HFF-Myc (cell line): ENCODE measurements at regions not wholly inside any gene's neighbourhood (a gene's known extent, or its start where the extent isn't known, plus 50 kb on each side); places are given as distances from the start of the nearest gene placed in this dataset.

ENCODE experiments used
- DNase-seq: peaks from one replicate; pipeline ENCODE4 v3.0.0-alpha.2; 2011; ENCODE audit warnings: low read depth; ENCODE audit errors: extremely low read depth
- H3K4me3 ChIP-seq: replicated peaks from 2 replicates; pipeline ENCODE4 v1.5.1; 2011; ENCODE audit warnings: low read depth, mild to moderate bottlenecking, control low read depth, low read length
- TF ChIP-seq, protein P1 (sequence below): IDR thresholded peaks from 2 replicates; pipeline ENCODE4 v1.5.1; 2012; ENCODE audit warnings: mild to moderate bottlenecking, low read depth, low read length, control low read depth; ENCODE audit errors: missing control alignments

DNA sequence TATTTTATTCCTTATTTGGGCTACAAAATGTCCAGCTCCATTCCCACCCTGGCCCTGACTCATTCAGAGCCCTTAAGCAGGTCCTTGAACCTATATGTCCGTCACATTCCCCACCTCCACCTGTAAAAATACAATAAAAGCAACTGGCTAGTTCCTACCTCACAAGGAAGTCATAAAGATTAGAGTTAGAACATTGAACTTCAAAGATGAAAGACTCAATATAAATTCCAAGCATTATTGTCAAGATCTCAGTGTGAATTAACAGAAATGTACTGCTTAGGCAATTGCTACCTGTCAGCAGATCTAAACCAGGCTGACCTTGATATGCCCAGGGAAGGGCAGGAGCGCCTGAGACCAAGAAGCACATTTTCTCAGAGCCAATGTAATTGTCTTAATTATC, 221.8 kb downstream of the ENC1 start:
- H3K4me3 ChIP-seq: no peak overlapping the region
- DNase-seq: no peak
- TF ChIP-seq, protein P1, sequence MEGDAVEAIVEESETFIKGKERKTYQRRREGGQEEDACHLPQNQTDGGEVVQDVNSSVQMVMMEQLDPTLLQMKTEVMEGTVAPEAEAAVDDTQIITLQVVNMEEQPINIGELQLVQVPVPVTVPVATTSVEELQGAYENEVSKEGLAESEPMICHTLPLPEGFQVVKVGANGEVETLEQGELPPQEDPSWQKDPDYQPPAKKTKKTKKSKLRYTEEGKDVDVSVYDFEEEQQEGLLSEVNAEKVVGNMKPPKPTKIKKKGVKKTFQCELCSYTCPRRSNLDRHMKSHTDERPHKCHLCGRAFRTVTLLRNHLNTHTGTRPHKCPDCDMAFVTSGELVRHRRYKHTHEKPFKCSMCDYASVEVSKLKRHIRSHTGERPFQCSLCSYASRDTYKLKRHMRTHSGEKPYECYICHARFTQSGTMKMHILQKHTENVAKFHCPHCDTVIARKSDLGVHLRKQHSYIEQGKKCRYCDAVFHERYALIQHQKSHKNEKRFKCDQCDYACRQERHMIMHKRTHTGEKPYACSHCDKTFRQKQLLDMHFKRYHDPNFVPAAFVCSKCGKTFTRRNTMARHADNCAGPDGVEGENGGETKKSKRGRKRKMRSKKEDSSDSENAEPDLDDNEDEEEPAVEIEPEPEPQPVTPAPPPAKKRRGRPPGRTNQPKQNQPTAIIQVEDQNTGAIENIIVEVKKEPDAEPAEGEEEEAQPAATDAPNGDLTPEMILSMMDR: no peak

DNA sequence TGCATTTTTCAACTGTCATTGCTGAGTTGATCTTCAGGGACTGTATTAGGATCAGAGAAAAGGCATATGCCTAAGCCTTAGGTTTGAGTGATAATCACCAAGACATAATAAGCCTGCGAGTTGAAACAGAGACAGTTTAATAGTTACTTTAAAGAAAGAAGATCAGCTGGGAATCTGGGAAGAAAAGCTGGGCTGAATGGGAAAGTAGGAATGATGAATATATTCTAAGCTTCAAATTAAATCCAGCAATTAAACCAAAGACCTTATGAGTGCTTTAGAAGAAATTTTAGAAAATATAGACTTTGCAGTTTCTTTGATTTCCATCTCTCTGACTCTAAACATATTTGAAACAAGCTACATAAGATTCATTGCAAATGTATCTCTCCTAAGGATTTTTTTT, 222.3 kb downstream of the ENC1 start:
- no peak for DNase-seq
- TF ChIP-seq, protein P1: no peak
- no peak overlapping the region for H3K4me3 ChIP-seq

DNA sequence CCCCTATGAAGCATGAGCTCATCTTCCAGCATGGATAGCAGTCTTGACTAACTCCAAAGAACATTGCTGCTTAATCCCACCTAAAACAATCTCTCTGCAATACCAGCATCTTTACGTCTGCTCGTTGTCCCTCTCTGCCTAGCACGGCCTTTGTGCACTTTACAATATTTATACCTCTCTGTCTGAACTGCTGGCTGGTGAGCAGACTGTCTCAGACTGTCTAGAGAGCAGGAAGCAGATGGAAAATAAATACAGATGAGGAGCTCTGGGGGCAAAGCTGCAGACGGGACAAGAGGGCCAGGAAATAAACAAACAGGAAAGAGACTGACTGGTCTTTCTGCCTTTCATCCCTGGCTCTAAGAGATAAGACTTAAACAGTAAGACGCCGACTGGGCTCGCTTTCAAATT, 224.8 kb downstream of the ENC1 start:
- H3K4me3 ChIP-seq: no peak overlapping the region
- no peak for DNase-seq
- TF ChIP-seq, protein P1: no peak

DNA sequence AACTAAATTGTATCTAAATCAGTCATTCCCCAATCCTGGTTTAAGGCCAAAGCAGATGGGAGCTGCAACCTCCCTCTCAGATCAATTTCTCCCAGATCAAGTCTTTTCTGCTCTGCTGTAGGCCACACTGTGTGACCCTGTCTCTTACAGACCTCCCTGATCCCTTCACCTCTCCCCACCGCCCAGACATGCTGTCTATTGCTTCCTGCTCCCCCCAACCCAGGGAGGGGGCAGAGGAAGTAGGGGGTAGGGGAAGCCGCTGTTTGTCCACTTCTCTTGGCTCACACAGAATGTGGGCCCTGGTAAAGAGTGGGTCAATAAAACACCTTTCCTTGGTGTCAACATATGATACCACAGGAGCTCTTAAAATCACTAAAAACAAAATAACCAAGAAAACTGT, 226.3 kb downstream of the ENC1 start:
- TF ChIP-seq, protein P1: no peak
- DNase-seq: no peak
- no peak overlapping the region for H3K4me3 ChIP-seq

DNA sequence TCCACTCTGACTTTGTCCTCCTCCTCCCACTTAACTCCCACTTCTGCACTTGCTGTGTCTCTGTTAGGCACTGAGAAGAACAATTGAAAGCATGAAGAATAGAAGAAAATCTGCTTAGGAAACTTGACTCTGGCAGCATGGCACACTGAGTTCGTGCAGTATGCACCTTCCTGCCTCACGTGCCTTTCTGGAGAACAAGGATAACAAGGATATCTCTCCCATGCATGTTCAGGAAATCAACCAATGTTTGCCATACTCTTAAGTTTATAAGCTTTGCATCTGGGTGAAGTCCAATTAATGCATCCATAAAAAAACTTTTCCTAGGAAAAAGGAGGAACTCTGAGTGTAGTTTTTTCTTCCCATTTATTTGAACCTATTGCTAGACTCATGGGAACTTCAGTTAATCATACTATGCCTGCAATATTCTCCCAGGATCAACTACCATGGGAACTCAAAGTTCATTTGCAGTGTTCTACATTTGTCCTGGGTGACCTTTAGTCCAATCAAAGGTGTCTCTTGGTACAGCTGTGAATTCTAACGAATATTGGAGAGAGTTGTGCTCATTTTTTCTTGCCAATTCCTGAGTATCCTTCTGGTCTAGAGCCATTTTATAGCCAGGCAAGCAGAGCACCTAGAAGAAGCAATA, 227.0 kb downstream of the ENC1 start:
- H3K4me3 ChIP-seq: no peak overlapping the region
- TF ChIP-seq, protein P1: no peak
- no peak for DNase-seq

DNA sequence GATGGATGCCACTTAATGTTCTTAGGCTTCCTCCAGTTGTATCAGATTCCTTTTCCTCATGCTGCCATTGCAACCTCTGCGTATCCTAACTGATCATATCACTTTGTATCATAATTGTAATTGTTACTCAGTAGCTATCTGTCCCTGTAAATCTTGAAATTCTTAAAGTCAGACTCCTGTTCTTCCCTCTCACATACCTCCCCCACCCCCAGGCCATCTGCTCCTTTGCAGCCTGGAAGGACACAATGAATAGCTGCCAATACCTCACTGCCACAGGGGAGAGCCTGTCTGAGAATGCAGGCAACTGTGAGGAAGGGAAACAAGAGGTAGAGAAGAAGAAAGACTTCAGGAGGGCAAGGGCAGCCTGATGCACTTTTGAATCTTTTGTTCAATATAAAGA, 228.5 kb downstream of the ENC1 start:
- no peak overlapping the region for H3K4me3 ChIP-seq
- DNase-seq: no peak
- TF ChIP-seq, protein P1: no peak

DNA sequence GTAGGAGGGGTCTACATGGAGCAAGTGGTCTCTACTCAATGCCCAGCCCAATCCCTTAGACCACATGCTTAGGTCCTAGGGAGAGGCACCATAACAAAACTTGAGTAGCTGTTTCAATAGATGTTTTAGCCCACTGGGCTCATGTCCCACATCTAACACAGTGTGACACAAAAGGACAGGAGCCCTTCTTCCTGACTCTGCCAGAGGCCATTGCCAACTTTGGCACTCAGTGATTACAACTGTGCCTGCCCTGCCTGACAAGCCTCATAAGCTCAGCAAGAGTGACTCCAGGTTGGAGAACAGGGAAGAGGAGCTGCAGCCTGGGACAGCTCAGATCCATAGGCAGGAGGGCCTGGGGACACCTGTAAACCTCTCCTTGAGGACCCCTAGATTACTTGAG, 230.8 kb downstream of the ENC1 start:
- no peak for DNase-seq
- no peak overlapping the region for H3K4me3 ChIP-seq
- TF ChIP-seq, protein P1: no peak
